ENCODE measurements at regions not wholly inside any gene's neighbourhood (a gene's known extent, or its start where the extent isn't known, plus 50 kb on each side); places are given as distances from the start of the nearest gene placed in this dataset.

GRCh38 chr1:50266509-50266908 is 156.7 kb downstream of the DMRTA2 start:
- CTCF ChIA-PET, result interaction anchor here (0.6 kb wide), 1 partner anchor 31 kb away, joined by 4 read pairs; no protein-coding TSS in a partner anchor
- POLR2A ChIA-PET, result no interaction called here
- Mint-ChIP-seq H3K36me3 (ENCODE audit: low read depth) (no peaks in the 10 kb centered on the region), H3K4me3 (no peak overlapping the region), H3K27me3 (peaks cover 6% of the 10 kb centered on the region), H3K9me3 (ENCODE audit: low read depth) (no peaks in the 10 kb centered on the region), H3K27ac (peak overlapping the region; percentile 7), H3K4me1 (peaks cover 3% of the 10 kb centered on the region)
- peak; percentile 25 for DNase-seq
- intact Hi-C loops (cut with DNase I, micrococcal nuclease), result no loop called here
- peak; percentile 36 for ATAC-seq

GRCh38 chr1:50265790-50266314 is 157.1 kb downstream of the ELAVL4 start:
- no peak for ATAC-seq
- H3K27me3 Mint-ChIP-seq, result peaks cover 6% of the 10 kb centered on the region
- no peaks in the 10 kb centered on the region for H3K36me3 Mint-ChIP-seq (ENCODE audit: low read depth)
- no peak for DNase-seq
- ChIA-PET CTCF (no interaction called here), POLR2A (no interaction called here)
- intact Hi-C loops (cut with DNase I, micrococcal nuclease), result no loop called here
- H3K4me3 Mint-ChIP-seq, result no peak overlapping the region
- H3K27ac Mint-ChIP-seq, result no peak overlapping the region
- peaks cover 3% of the 10 kb centered on the region for H3K4me1 Mint-ChIP-seq
- H3K9me3 Mint-ChIP-seq (ENCODE audit: low read depth), result no peaks in the 10 kb centered on the region

- ChIA-PET CTCF (no interaction called here), POLR2A (interaction anchor here (0.7 kb wide), 1 partner anchor 20 kb away, joined by 4 read pairs; no protein-coding TSS in a partner anchor)
- Mint-ChIP-seq H3K4me3 (no peak overlapping the region), H3K36me3 (ENCODE audit: low read depth) (no peaks in the 10 kb centered on the region), H3K4me1 (peaks cover 3% of the 10 kb centered on the region), H3K9me3 (ENCODE audit: low read depth) (no peaks in the 10 kb centered on the region), H3K27me3 (peaks cover 6% of the 10 kb centered on the region), H3K27ac (no peak overlapping the region)
- DNase-seq, result no peak
- no peak for ATAC-seq
- intact Hi-C loops (cut with DNase I, micrococcal nuclease), result no loop called here
Observed at GRCh38 chr1:50264590-50264989, 155.9 kb downstream of the ELAVL4 start.

- H3K4me3 Mint-ChIP-seq, result no peak overlapping the region
- H3K27ac Mint-ChIP-seq, result no peak overlapping the region
- intact Hi-C loops (cut with DNase I, micrococcal nuclease), result no loop called here
- no peaks in the 10 kb centered on the region for H3K9me3 Mint-ChIP-seq (ENCODE audit: low read depth)
- ATAC-seq, result no peak
- CTCF ChIA-PET, result interaction anchor here (1.0 kb wide), 1 partner anchor 9 kb away, joined by 3 read pairs; no protein-coding TSS in a partner anchor
- H3K36me3 Mint-ChIP-seq (ENCODE audit: low read depth), result no peaks in the 10 kb centered on the region
- DNase-seq, result no peak
- H3K4me1 Mint-ChIP-seq, result peaks cover 3% of the 10 kb centered on the region
- peaks cover 8% of the 10 kb centered on the region for H3K27me3 Mint-ChIP-seq
- POLR2A ChIA-PET, result no interaction called here
Observed at GRCh38 chr1:50262436-50262835, 153.7 kb downstream of the ELAVL4 start.

GRCh38 chr1:50261951-50262350 is 153.2 kb downstream of the ELAVL4 start:
- POLR2A ChIA-PET, result no interaction called here
- peaks cover 8% of the 10 kb centered on the region for H3K27me3 Mint-ChIP-seq
- CTCF ChIA-PET, result no interaction called here
- no peak overlapping the region for H3K27ac Mint-ChIP-seq
- no peaks in the 10 kb centered on the region for H3K36me3 Mint-ChIP-seq (ENCODE audit: low read depth)
- DNase-seq (no peak), ATAC-seq (no peak)
- H3K4me1 Mint-ChIP-seq, result peaks cover 3% of the 10 kb centered on the region
- intact Hi-C loops (cut with DNase I, micrococcal nuclease), result no loop called here
- H3K9me3 Mint-ChIP-seq (ENCODE audit: low read depth), result no peaks in the 10 kb centered on the region
- no peak overlapping the region for H3K4me3 Mint-ChIP-seq

- no peak for DNase-seq
- H3K9me3 Mint-ChIP-seq (ENCODE audit: low read depth), result no peaks in the 10 kb centered on the region
- H3K4me1 Mint-ChIP-seq, result no peaks in the 10 kb centered on the region
- ChIA-PET POLR2A (no interaction called here), CTCF (no interaction called here)
- H3K27me3 Mint-ChIP-seq, result peaks cover 8% of the 10 kb centered on the region
- intact Hi-C loops (cut with DNase I, micrococcal nuclease), result no loop called here
- H3K4me3 Mint-ChIP-seq, result no peak overlapping the region
- no peak for ATAC-seq
- no peak overlapping the region for H3K27ac Mint-ChIP-seq
- H3K36me3 Mint-ChIP-seq (ENCODE audit: low read depth), result no peaks in the 10 kb centered on the region
Observed at GRCh38 chr1:50257940-50258685, 149.4 kb downstream of the ELAVL4 start.

- POLR2A ChIA-PET, result no interaction called here
- no peaks in the 10 kb centered on the region for H3K4me1 Mint-ChIP-seq
- intact Hi-C loops (cut with DNase I, micrococcal nuclease), result no loop called here
- no peak overlapping the region for H3K4me3 Mint-ChIP-seq
- H3K36me3 Mint-ChIP-seq (ENCODE audit: low read depth), result no peaks in the 10 kb centered on the region
- no peak overlapping the region for H3K27ac Mint-ChIP-seq
- CTCF ChIA-PET, result no interaction called here
- H3K9me3 Mint-ChIP-seq (ENCODE audit: low read depth), result no peaks in the 10 kb centered on the region
- DNase-seq (no peak), ATAC-seq (no peak)
- peaks cover 11% of the 10 kb centered on the region for H3K27me3 Mint-ChIP-seq
Observed at GRCh38 chr1:50257029-50257428, 148.3 kb downstream of the ELAVL4 start.
